ENCODE measurements at regions not wholly inside any gene's neighbourhood (a gene's known extent, or its start where the extent isn't known, plus 50 kb on each side); places are given as distances from the start of the nearest gene placed in this dataset.

- TF ChIP-seq CTCF (IDR thresholded peaks at IDR 0.05) (no peak), POLR2A (IDR thresholded peaks at IDR 0.05) (no peak)
These were observed 215.8 kb upstream of the PPP3CA start for GRCh38 chr4:101563126-101563525.

Data from adrenal gland (tissue), 5 donors.